Right ventricle myocardium superior (tissue), 1 donor: ENCODE measurements at regions not wholly inside any gene's neighbourhood (a gene's known extent, or its start where the extent isn't known, plus 50 kb on each side); places are given as distances from the start of the nearest gene placed in this dataset.
"Not testable (repeated sequence)": the region's sequence is repeated elsewhere in the genome, so short reads cannot be mapped to it uniquely, and the experiment has no call there.

Source experiments
- ATAC-seq: fragments of 200-7000 bp; cut with Tn5 transposase; one replicate; pipeline ENCODE4 v1.9.1; 2020; ENCODE audit warnings: mild to moderate bottlenecking; ENCODE audit not compliant: poor library complexity
- DNase-seq: peaks from one replicate; pipeline ENCODE4 v3.0.0-alpha.2; 2020
- intact Hi-C: fragments of 100-400 bp; cut with DNase I; formaldehyde crosslinking; loops from one replicate; pipeline ENCODE4 v1.11.2; 2022
- donor health status: DM: no; HTN: yes; CAD: no; lungs with severe emphysema.

DNA sequence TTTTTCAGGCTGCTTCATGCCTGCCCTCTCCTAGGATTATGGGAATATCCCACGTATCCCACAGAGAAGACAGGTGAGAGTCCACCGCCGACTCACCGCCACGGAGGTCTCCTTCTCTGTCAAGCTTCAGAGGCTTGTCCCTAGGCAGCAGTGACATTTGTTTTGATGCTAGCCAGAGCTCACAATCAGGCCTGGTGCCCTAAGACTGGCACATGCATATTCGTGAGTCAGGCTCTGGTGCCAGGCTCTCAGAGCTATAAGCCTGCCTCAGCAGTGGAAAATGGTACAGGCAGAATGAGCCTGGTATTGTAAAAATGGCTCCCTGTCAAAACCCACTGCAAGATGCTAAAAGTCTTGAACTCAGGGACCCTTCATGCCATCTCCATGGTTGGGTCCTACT is 65.5 kb downstream of the RBMY1A1 start:
- peak; percentile 71 for ATAC-seq
- intact Hi-C loops = no loop called here
- no peak for DNase-seq

DNA sequence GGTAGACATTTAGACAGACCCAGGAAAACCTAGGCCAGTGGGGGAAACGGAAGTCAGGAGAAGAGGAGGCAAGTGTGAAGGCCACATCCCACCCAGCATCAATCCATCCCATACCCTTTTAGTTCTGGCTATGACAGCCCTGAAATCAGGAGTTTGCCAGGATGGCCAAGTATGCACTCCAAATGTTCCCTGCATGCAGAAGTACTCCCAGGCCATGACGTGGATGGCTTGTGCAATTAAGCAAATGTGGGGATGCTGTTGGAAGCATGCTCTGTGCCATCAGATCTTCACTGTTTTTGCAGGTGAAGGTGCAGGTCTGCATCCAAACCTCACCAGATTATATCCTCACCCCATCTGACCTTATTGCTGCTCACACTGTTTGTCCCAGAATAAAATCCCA is 66.8 kb downstream of the RBMY1A1 start:
- DNase-seq = no peak
- intact Hi-C loops = no loop called here
- ATAC-seq = peak; percentile 62

- DNase-seq = peak; percentile 83
- ATAC-seq = peak; percentile 91
These were observed 67.9 kb downstream of the RBMY1A1 start for GRCh38 chrY:21602590-21602989.

DNA sequence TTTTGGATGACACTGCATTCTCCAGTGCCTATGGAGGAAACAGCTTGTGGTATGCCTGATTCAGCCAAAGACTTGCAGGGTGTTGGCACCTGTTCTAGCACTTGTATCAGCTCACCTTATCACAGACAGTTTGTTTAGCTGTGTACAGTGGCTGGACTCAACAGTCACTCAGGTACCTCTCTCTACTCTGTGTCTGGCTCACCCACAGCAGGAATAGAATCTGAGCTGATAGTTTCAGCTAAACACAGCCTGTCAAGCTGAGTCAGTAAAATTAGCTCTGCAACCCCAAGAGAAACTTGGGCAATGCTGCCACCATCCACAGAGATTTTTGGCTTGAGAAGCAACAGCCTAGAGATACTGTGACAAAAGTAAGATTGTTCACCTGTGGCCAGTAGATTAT is 101.5 kb downstream of the RBMY1A1 start:
- ATAC-seq = peak; percentile 53
- intact Hi-C loops = no loop called here
- DNase-seq = no peak

More at GRCh38 chrY:21602590-21602989, 67.9 kb downstream of the RBMY1A1 start:
- intact Hi-C loops = no loop called here

DNA sequence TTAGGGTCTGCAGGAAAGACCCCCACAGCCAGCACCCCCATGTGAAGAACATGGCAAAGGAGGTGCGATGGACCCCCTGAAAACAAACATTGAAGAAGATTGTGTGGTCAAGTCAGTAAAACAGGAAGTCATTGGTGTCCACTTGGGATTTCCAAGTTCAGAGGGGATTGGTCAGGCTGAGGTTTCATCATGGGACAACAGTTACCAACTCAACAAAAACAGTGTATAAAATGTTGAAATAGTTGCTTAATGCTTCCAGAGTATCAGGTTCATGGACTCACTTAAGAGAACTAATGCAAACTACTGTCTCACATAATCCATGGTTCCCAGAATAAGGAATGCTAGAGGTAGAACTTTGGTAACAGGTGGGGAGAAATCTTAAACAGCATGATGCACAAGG is 115.8 kb downstream of the RBMY1A1 start:
- DNase-seq = no peak
- no peak for ATAC-seq
- intact Hi-C loops = no loop called here

GRCh38 chrY:21659057-21659456 is 124.4 kb downstream of the RBMY1A1 start:
- not testable (repeated sequence) for DNase-seq
- peak; percentile 94 for ATAC-seq

GRCh38 chrY:21679590-21679989 is 144.9 kb downstream of the RBMY1A1 start:
- peak; percentile 90 for ATAC-seq
- intact Hi-C loops = not testable (repeated sequence)

More at GRCh38 chrY:21659057-21659456, 124.4 kb downstream of the RBMY1A1 start:
- intact Hi-C loops = not testable (repeated sequence)

GRCh38 chrY:21686369-21686768 is 151.7 kb downstream of the RBMY1A1 start:
- ATAC-seq, intact Hi-C loops: not testable (repeated sequence)

More at GRCh38 chrY:21679590-21679989, 144.9 kb downstream of the RBMY1A1 start:
- not testable (repeated sequence) for DNase-seq

GRCh38 chrY:21701951-21702350 is 167.3 kb downstream of the RBMY1A1 start:
- intact Hi-C loops, DNase-seq, ATAC-seq: not testable (repeated sequence)

More at GRCh38 chrY:21686369-21686768, 151.7 kb downstream of the RBMY1A1 start:
- DNase-seq = not testable (repeated sequence)

GRCh38 chrY:21702927-21703326 is 168.2 kb downstream of the RBMY1A1 start:
- peak; percentile 80 for ATAC-seq

DNA sequence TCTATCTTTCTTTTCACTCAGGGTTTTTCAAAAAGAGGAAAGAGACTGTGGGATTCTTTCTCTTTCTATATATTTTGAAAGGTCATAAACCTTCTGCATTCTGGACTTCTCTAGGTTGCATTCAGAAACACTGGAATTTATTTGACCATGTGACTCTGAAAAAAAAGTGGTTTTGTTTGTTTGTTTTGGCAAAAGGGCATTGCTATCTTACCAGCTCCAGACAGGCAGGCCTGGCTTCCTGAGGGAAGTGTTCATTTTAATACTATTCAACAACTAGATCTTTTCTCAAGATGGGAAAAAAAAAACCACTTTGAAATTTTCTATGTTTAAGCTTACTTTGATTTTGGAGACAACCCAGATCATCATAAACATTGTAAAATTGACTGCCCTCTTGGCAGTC is 170.6 kb downstream of the RBMY1A1 start:
- no peak for ATAC-seq
- no peak for DNase-seq
- intact Hi-C loops = no loop called here

More at GRCh38 chrY:21702927-21703326, 168.2 kb downstream of the RBMY1A1 start:
- intact Hi-C loops, DNase-seq: not testable (repeated sequence)

DNA sequence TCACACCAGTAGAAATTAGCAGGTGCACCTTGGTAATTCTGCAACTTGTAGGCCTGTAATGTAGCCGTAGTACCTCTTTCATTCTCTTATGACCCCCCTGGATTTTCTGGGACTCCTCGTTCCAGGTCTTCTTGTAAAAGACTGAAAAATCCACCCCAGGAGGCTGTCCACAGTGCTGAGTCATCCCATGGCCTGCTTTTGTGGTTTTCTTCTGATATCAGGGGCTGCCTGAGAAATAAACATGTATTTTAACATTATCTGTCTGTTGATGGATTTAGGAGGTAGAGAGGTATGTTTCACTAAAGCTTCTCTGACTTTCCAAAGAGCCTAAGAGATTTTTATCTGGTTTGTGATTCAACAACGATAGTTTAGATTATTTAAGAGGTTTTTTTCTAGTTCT is 171.9 kb downstream of the RBMY1A1 start:
- intact Hi-C loops, DNase-seq, ATAC-seq: not testable (repeated sequence)

GRCh38 chrY:21735489-21736060 is 158.8 kb downstream of the RBMY1D start:
- ATAC-seq, intact Hi-C loops, DNase-seq: not testable (repeated sequence)

DNA sequence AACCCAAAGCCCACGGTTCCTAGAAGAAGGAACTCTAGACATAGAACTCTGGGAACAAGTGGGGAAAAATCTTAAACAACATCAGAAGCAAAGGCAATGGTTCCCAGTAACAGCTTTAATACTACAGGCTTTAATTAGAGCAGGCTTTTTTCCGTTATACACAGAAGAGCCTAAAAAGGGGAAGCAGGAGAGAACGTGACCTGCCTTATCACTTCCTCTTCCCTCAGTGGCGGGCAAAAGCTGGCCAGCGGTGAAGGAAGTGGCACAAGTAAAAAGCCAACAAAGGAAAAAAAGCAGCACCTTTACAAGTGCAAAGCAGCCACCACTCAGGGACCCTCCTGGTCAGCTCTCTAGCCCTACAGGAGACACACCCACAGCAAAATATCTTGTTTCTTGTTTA is 149.3 kb downstream of the RBMY1D start:
- ATAC-seq, DNase-seq, intact Hi-C loops: not testable (repeated sequence)

- ATAC-seq, DNase-seq, intact Hi-C loops: not testable (repeated sequence)
These were observed 134.1 kb downstream of the RBMY1D start for GRCh38 chrY:21760243-21760642.

DNA sequence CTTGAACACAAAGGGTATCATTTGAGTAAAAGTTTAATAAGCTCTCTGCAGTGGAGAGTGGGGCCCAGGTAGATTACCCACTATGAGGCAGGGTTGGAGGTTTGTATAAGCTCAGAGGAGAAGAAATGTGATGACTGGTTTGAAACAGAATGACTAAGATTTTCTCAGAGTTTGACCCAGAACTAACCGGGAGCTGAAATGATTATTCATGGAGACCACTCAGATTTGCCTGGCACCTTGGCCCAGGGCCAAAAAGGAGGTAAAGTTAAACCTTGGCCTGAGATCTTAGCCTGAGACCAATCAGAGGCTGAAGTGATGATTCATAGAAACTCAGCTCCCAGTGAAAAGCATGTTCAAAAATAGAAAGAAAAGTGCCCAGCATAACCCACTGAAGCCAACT is 126.5 kb downstream of the RBMY1D start:
- ATAC-seq, intact Hi-C loops, DNase-seq: not testable (repeated sequence)

DNA sequence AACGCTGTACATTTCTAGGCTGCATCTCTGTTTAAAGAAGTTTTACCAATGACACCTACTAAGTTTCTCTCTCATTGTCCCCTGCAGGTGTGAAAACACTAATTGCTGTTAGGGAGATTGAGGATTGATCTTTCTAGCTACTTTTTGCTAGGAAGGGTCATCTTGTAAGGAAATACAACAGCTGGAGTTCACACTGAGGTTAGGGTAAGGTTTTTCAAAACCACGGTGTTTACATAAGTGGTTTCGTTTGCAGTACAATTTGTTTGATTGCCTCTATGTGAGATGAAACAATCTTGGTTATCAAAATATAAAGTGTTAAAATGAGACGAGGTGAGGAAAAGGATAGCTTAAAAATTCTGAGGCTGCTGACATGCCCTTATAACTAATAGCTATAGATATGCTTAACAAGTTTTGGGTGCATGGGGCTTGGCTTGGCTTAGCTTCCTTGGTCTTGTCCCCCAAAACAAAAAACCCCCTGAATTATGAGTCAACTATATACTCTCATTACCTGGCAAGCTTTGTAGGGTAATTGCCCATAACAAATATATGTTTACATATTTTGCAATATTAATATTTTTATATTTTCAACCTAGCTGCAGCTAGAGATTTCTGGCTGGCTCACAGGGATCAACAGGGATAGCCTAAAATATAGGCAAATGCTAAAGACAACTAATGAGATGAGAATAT is 112.0 kb downstream of the RBMY1D start:
- DNase-seq, intact Hi-C loops, ATAC-seq: not testable (repeated sequence)

DNA sequence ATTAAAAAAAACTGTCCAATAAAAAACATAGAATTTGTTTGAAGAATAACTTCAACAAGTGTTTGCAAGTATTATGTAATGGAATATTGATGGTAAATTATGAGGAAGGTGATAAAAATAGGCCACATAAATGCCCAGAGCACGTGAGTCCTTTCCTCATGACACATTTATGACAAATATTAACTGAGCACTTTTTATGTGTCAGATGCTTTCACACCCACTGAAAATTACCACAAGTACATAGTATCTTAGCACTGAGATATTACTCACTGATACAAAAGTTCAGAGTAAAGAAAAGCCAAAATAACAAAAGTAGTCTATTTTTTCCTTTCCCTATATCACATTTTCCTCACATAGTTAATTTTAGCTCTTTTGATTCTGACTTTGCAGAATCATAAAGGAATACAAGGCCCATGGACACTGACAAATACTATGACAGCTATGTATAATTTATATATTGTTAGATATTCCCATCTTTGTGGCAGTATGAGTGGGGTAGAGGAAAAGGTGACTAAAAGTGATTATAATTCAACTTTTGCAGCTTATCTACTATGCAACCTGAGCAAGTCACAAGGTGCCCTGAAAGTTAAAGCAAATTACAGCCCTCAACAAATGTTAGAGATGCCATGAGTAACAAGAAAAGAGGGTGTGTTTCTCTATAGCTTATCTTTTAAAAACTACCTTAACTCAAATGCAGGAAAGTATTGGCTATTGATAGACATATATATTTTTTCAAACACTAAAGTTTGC is 80.7 kb downstream of the RBMY1D start:
- ATAC-seq (no peak), DNase-seq (no peak)
- intact Hi-C loops = no loop called here

GRCh38 chrY:21814491-21814890 is 79.8 kb downstream of the RBMY1D start:
- DNase-seq (no peak), ATAC-seq (no peak)
- intact Hi-C loops = no loop called here
